ENCODE measurements at regions not wholly inside any gene's neighbourhood (a gene's known extent, or its start where the extent isn't known, plus 50 kb on each side); places are given as distances from the start of the nearest gene placed in this dataset.
"Not testable (repeated sequence)": the region's sequence is repeated elsewhere in the genome, so short reads cannot be mapped to it uniquely, and the experiment has no call there.

DNA sequence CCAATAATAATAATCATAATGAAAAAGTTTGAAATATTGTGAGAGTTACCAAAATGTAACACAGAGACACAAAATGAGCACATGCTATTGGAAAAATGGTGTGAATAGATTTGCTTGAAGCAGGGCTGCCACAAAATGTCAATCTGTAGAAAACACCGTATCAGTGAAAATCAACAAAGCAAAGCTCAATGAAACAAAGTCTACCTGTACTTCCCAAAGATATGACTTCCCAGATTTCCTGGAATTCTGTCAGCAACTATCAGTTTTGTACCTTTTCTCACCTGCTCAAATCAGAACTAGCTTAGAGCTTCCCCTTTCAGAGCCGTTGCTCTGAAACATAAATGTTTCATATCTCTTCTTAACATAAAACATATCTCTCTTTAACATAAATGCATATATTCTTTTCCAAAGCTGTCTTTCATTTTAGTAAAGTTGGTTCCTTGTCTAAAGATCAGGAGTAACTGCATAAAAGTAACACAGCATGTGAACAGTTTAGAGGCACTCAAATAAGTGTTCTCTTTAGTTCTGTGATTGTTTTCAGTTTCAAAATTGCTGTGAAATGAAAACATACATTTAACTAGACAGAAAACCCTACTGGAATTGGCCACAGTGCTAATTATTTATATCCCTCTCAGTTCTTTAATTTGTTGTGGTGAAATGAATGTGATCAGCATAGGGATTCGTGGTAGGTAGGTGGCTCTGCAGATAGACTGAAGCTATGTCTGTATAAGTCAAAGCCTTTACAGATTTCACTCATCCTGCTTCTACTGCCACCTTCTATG lies 262.5 kb downstream of the KCNJ3 start:
- no peak overlapping the region for H3K4me3 ChIP-seq (ENCODE audit: low read length)
- H3K36me3 ChIP-seq (ENCODE audit: control insufficient read depth, insufficient read depth, low read length), result no peaks in the 10 kb centered on the region
- H3K9me3 ChIP-seq (ENCODE audit: control insufficient read depth, insufficient read depth, low read length), result no peaks in the 10 kb centered on the region
- H3K4me1 ChIP-seq (ENCODE audit: control insufficient read depth, insufficient read depth, low read length), result no peaks in the 10 kb centered on the region
- no peak overlapping the region for H3K27ac ChIP-seq (ENCODE audit: low read length)
- Mint-ChIP-seq H3K36me3 (peaks cover 7% of the 10 kb centered on the region), H3K27ac (no peak overlapping the region), H3K27me3 (ENCODE audit: low read depth in 2 of 2) (no peaks in the 10 kb centered on the region), H3K4me1 (no peaks in the 10 kb centered on the region), H3K4me3 (no peak overlapping the region), H3K9me3 (peaks cover 10% of the 10 kb centered on the region in 2 donors)
- ATAC-seq, result no peak
- no peak for TF ChIP-seq CTCF (IDR thresholded peaks at IDR 0.05)
- 86% methylated on average over 2 of the region's 3 CpGs for WGBS (ENCODE audit: insufficient coverage)
- DNase-seq, result no peak
- H3K27me3 ChIP-seq (ENCODE audit: control insufficient read depth, insufficient read depth, low read length), result no peaks in the 10 kb centered on the region
- intact Hi-C loops (cut with micrococcal nuclease), result no loop called here

GRCh38 chr2:154952346-154952980 lies 254.0 kb downstream of the KCNJ3 start:
- 66% methylated on average over 4 of the region's 4 CpGs for WGBS (ENCODE audit: insufficient coverage)
- H3K27me3 ChIP-seq (ENCODE audit: control insufficient read depth, insufficient read depth, low read length), result no peaks in the 10 kb centered on the region
- Mint-ChIP-seq H3K4me1 (no peaks in the 10 kb centered on the region), H3K4me3 (no peak overlapping the region), H3K27ac (no peak overlapping the region), H3K9me3 (peaks cover 8 to 9% of the 10 kb centered on the region in 2 donors), H3K36me3 (no peaks in the 10 kb centered on the region), H3K27me3 (ENCODE audit: low read depth in 2 of 2) (no peaks in the 10 kb centered on the region)
- DNase-seq, result no peak
- ATAC-seq, result no peak
- no peak overlapping the region for H3K27ac ChIP-seq (ENCODE audit: low read length)
- H3K36me3 ChIP-seq (ENCODE audit: control insufficient read depth, insufficient read depth, low read length), result no peaks in the 10 kb centered on the region
- no peak overlapping the region for H3K4me3 ChIP-seq (ENCODE audit: low read length)
- intact Hi-C loops (cut with micrococcal nuclease), result no loop called here
- TF ChIP-seq CTCF (IDR thresholded peaks at IDR 0.05), result no peak
- H3K9me3 ChIP-seq (ENCODE audit: control insufficient read depth, insufficient read depth, low read length), result no peaks in the 10 kb centered on the region
- H3K4me1 ChIP-seq (ENCODE audit: control insufficient read depth, insufficient read depth, low read length), result no peaks in the 10 kb centered on the region

DNA sequence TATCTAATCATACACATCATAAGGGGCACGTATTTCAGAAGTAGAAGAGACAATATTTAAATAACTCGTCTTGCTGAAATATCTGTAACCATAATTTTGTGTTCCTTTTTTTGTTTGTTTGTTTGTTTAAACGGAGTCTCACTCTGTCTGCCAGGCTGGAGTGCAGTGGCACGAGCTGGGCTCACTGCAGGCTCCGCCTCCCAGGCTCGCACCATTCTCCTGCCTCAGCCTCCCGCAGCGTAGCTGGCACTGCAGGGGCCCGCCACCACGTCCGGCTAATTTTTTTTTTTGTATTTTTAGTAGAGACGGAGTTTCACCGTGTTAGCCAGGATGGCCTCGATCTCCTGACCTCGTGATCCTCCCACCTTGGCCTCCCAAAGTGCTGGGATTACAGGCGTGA lies 248.9 kb downstream of the KCNJ3 start:
- H3K4me3 ChIP-seq (ENCODE audit: low read length); H3K36me3 Mint-ChIP-seq; H3K27me3 ChIP-seq (ENCODE audit: control insufficient read depth, insufficient read depth, low read length); ATAC-seq; intact Hi-C loops (cut with micrococcal nuclease); H3K4me1 Mint-ChIP-seq; H3K36me3 ChIP-seq (ENCODE audit: control insufficient read depth, insufficient read depth, low read length); H3K9me3 ChIP-seq (ENCODE audit: control insufficient read depth, insufficient read depth, low read length); H3K9me3 Mint-ChIP-seq; H3K4me3 Mint-ChIP-seq; DNase-seq; H3K4me1 ChIP-seq (ENCODE audit: control insufficient read depth, insufficient read depth, low read length); H3K27me3 Mint-ChIP-seq (ENCODE audit: low read depth in 2 of 2); H3K27ac Mint-ChIP-seq; H3K27ac ChIP-seq (ENCODE audit: low read length): not testable (repeated sequence)
- WGBS (ENCODE audit: insufficient coverage), result 87% methylated on average over 15 of the region's 16 CpGs

- intact Hi-C loops (cut with micrococcal nuclease), result no loop called here
- Mint-ChIP-seq H3K27me3 (ENCODE audit: low read depth in 2 of 2) (no peaks in the 10 kb centered on the region), H3K9me3 (peaks cover 3 to 6% of the 10 kb centered on the region in 2 donors), H3K27ac (no peak overlapping the region), H3K4me3 (no peak overlapping the region), H3K36me3 (no peaks in the 10 kb centered on the region), H3K4me1 (no peaks in the 10 kb centered on the region)
- Histone ChIP-seq H3K9me3 (ENCODE audit: control insufficient read depth, insufficient read depth, low read length) (no peaks in the 10 kb centered on the region), H3K4me1 (ENCODE audit: control insufficient read depth, insufficient read depth, low read length) (no peaks in the 10 kb centered on the region), H3K36me3 (ENCODE audit: control insufficient read depth, insufficient read depth, low read length) (no peaks in the 10 kb centered on the region), H3K27ac (ENCODE audit: low read length) (no peak overlapping the region), H3K4me3 (ENCODE audit: low read length) (no peak overlapping the region), H3K27me3 (ENCODE audit: control insufficient read depth, insufficient read depth, low read length) (no peaks in the 10 kb centered on the region)
- WGBS (ENCODE audit: insufficient coverage), result no CpG with 5 or more reads among the region's 1 CpG
- ATAC-seq (no peak), DNase-seq (no peak)
- no peak for TF ChIP-seq CTCF (IDR thresholded peaks at IDR 0.05)
Measured at GRCh38 chr2:154945984-154946383, 247.5 kb downstream of the KCNJ3 start.

All from natural killer cell (primary cell).